ENCODE measurements at regions not wholly inside any gene's neighbourhood (a gene's known extent, or its start where the extent isn't known, plus 50 kb on each side); places are given as distances from the start of the nearest gene placed in this dataset.

DNA sequence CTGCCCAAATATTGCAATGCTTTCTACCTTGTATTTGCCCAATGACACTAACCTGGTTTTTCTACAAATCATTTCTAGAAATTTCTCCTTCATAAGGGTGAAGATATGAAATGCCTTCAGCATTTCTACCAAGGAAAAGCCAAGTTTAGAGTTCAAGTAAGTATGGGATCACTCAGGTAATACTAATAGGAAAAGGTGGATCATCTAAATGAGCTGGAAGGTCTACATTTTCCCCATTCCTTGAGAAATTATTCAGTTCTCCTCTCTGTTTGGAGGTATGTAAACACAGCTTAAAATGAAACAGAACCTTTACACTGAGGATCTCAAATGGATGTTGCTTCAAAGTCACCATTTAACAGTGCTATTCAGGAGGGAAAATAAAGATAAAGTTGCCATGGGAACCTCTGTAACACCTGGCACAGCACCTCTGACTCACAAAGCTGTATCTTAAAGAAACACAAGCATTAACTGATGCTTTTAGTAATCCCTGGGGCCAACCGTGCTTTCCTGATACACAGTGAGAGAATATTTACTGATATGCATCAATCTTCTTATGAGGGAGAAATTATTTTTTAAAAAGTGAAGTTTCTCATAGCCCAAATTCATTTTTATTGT lies 161.3 kb downstream of the DRD1 start:
- TF ChIP-seq, protein P1, sequence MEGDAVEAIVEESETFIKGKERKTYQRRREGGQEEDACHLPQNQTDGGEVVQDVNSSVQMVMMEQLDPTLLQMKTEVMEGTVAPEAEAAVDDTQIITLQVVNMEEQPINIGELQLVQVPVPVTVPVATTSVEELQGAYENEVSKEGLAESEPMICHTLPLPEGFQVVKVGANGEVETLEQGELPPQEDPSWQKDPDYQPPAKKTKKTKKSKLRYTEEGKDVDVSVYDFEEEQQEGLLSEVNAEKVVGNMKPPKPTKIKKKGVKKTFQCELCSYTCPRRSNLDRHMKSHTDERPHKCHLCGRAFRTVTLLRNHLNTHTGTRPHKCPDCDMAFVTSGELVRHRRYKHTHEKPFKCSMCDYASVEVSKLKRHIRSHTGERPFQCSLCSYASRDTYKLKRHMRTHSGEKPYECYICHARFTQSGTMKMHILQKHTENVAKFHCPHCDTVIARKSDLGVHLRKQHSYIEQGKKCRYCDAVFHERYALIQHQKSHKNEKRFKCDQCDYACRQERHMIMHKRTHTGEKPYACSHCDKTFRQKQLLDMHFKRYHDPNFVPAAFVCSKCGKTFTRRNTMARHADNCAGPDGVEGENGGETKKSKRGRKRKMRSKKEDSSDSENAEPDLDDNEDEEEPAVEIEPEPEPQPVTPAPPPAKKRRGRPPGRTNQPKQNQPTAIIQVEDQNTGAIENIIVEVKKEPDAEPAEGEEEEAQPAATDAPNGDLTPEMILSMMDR (IDR thresholded peaks at IDR 0.05) = no peak
- TF ChIP-seq POLR2AphosphoS5 (IDR thresholded peaks at IDR 0.05) = no peak
- TF ChIP-seq POLR2A (IDR thresholded peaks at IDR 0.05) = no peak
- no peak for TF ChIP-seq EP300 (IDR thresholded peaks at IDR 0.05)

All from sigmoid colon (tissue), 4 donors.